H1 (cell line): ENCODE measurements at regions not wholly inside any gene's neighbourhood (a gene's known extent, or its start where the extent isn't known, plus 50 kb on each side); places are given as distances from the start of the nearest gene placed in this dataset.

ENCODE experiments used
- CTCF ChIA-PET: fragments of 300-600 bp; sonication (Branson Sonifier 250); formaldehyde crosslinking; loops from one replicate; lab custom pipeline; 2021; ENCODE audit not compliant: partially characterized antibody; lab: Charles Lee
- POLR2A ChIA-PET: fragments of 300-600 bp; sonication (Branson Sonifier 250); formaldehyde crosslinking; loops from one replicate; lab custom pipeline; 2021; ENCODE audit warnings: inconsistent platforms; ENCODE audit not compliant: partially characterized antibody; lab: Charles Lee
- DNase-seq, 2 experiments: peaks; one replicate each; pipeline versions ENCODE4 v3.0.0 to v3.0.0-alpha.2; 2010 to 2022; ENCODE audit warnings: low spot score in 2 of 2, low read depth in 1 of 2, mixed read lengths in 1 of 2
- FAIRE-seq: peaks from 2 replicates; lab custom pipeline; 2011; peaks lifted over from hg19 to GRCh38; lab: Jason Lieb, UNC
- H2AFZ ChIP-seq: 2 replicates; pipeline ENCODE4 v1.8.1; 2012; ENCODE audit warnings: low read length, inconsistent platforms
- H2AK5ac ChIP-seq: 2 replicates; pipeline ENCODE4 v1.6.1; 2013; ENCODE audit warnings: low read depth, low read length
- H2BK120ac ChIP-seq: replicated peaks from 2 replicates; pipeline ENCODE3; 2013; ENCODE audit warnings: low read depth, low read length, inconsistent platforms
- H2BK12ac ChIP-seq: 2 replicates; pipeline ENCODE4 v1.6.1; 2013; ENCODE audit warnings: low read depth, low read length
- H2BK15ac ChIP-seq: 2 replicates; pipeline ENCODE4 v1.6.1; 2013; ENCODE audit warnings: low read length
- H2BK20ac ChIP-seq: 2 replicates; pipeline ENCODE4 v1.6.1; 2013; ENCODE audit warnings: low read length
- H2BK5ac ChIP-seq: 2 replicates; pipeline ENCODE4 v1.6.1; 2013; ENCODE audit warnings: low read depth, low read length
- H3K14ac ChIP-seq: 2 replicates; pipeline ENCODE4 v1.6.1; 2013; ENCODE audit warnings: inconsistent platforms; ENCODE audit not compliant: insufficient read length
- H3K18ac ChIP-seq: 2 replicates; pipeline ENCODE4 v1.6.1; 2013; ENCODE audit warnings: low read length; ENCODE audit errors: extremely low read depth
- H3K23ac ChIP-seq: 2 replicates; pipeline ENCODE4 v1.6.1; 2013; ENCODE audit warnings: inconsistent platforms; ENCODE audit not compliant: insufficient read length
- H3K23me2 ChIP-seq: 2 replicates; pipeline ENCODE4 v1.6.1; 2013; ENCODE audit warnings: low read depth, low read length
- H3K27ac ChIP-seq: 2 replicates; pipeline ENCODE4 v1.6.1; 2011; ENCODE audit warnings: low read depth, low read length, inconsistent platforms
- H3K27me3 ChIP-seq, 4 experiments: replicated peaks in 1 of 4; 1 replicate in 1 of 4; 2 replicates in 3 of 4; pipeline versions ENCODE4 v1.6.1 to v1.8.1; 2011 to 2013; ENCODE audit warnings: low read length in 3 of 4, mild to moderate bottlenecking in 3 of 4, inconsistent platforms in 2 of 4, mixed read lengths in 2 of 4, moderate library complexity in 1 of 4; ENCODE audit not compliant: control insufficient read depth in 3 of 4, insufficient read depth in 3 of 4; ENCODE audit errors: extremely low read depth in 1 of 4
- H3K36me3 ChIP-seq, 4 experiments: 2 replicates each; pipeline versions ENCODE4 v1.6.1 to v1.8.1; 2011 to 2013; ENCODE audit warnings: mild to moderate bottlenecking in 4 of 4, low read length in 3 of 4, moderate library complexity in 2 of 4, control low read depth in 1 of 4, inconsistent platforms in 1 of 4; ENCODE audit not compliant: insufficient read depth in 4 of 4, control insufficient read depth in 2 of 4
- H3K4ac ChIP-seq: replicated peaks from 2 replicates; pipeline ENCODE3; 2013; ENCODE audit warnings: low read length, low read depth, mixed read lengths, inconsistent platforms; ENCODE audit not compliant: insufficient read length
- H3K4me1 ChIP-seq, 4 experiments: replicated peaks in 1 of 4; 1 replicate in 1 of 4; 2 replicates in 3 of 4; pipeline versions ENCODE4 v1.6.1 to v1.8.1; 2011 to 2013; ENCODE audit warnings: low read length in 3 of 4, inconsistent platforms in 2 of 4, mixed read lengths in 1 of 4; ENCODE audit not compliant: insufficient read depth in 4 of 4, control insufficient read depth in 3 of 4
- H3K4me2 ChIP-seq, 2 experiments: 2 replicates each; pipeline versions ENCODE4 v1.6.1 to v1.8.1; 2011 to 2013; ENCODE audit warnings: low read depth in 2 of 2, low read length in 2 of 2, control low read depth in 1 of 2, inconsistent platforms in 1 of 2, mild to moderate bottlenecking in 1 of 2; ENCODE audit not compliant: insufficient read depth in 1 of 2
- H3K4me3 ChIP-seq, 4 experiments: fragments of 200-600, 300-600 bp in 1 of 4; sonication (generic), shearing (Covaris generic), sonication (Bioruptor Twin) in 1 of 4; 2 replicates each; pipeline versions ENCODE4 v1.5.1 to v1.8.1; 2011 to 2016; ENCODE audit warnings: low read length in 4 of 4, low read depth in 3 of 4, control low read depth in 2 of 4, inconsistent platforms in 2 of 4, mild to moderate bottlenecking in 2 of 4, mixed read lengths in 1 of 4, moderate library complexity in 1 of 4; ENCODE audit not compliant: insufficient read depth in 2 of 4; ENCODE audit errors: extremely low read depth in 1 of 4
- H3K56ac ChIP-seq: replicated peaks from 2 replicates; pipeline ENCODE3; 2013; ENCODE audit warnings: low read depth, mild to moderate bottlenecking, mixed read lengths, low read length, inconsistent platforms; ENCODE audit not compliant: insufficient read length
- H3K79me1 ChIP-seq: 2 replicates; pipeline ENCODE4 v1.6.1; 2013; ENCODE audit warnings: low read depth, low read length, control low read depth
- H3K79me2 ChIP-seq, 2 experiments: 2 replicates each; pipeline versions ENCODE4 v1.6.1 to v1.8.1; 2012 to 2013; ENCODE audit warnings: low read length in 2 of 2, mild to moderate bottlenecking in 2 of 2, inconsistent platforms in 1 of 2; ENCODE audit not compliant: insufficient read depth in 2 of 2, control insufficient read depth in 1 of 2
- H3K9ac ChIP-seq, 4 experiments: replicated peaks in 1 of 4; 1 replicate in 1 of 4; 2 replicates in 3 of 4; pipeline versions ENCODE4 v1.6.1 to v1.8.1; 2011 to 2013; ENCODE audit warnings: low read depth in 3 of 4, low read length in 3 of 4, control low read depth in 2 of 4, mild to moderate bottlenecking in 2 of 4, moderate library complexity in 2 of 4, inconsistent platforms in 1 of 4; ENCODE audit errors: extremely low read depth in 1 of 4
- H3K9me3 ChIP-seq, 2 experiments: 2 replicates each; pipeline versions ENCODE4 v1.6.1 to v1.8.1; 2012 to 2013; ENCODE audit warnings: mild to moderate bottlenecking in 2 of 2, moderate library complexity in 2 of 2, control low read depth in 1 of 2, inconsistent platforms in 1 of 2, low read depth in 1 of 2, low read length in 1 of 2, mixed read lengths in 1 of 2; ENCODE audit not compliant: insufficient read depth in 2 of 2
- H4K20me1 ChIP-seq, 2 experiments: replicated peaks in 1 of 2; 2 replicates each; pipeline versions ENCODE3 to v1.8.1; 2011 to 2013; ENCODE audit warnings: inconsistent platforms in 2 of 2, low read length in 2 of 2, mild to moderate bottlenecking in 1 of 2; ENCODE audit not compliant: insufficient read depth in 2 of 2, control insufficient read depth in 1 of 2
- H4K5ac ChIP-seq: 2 replicates; pipeline ENCODE4 v1.6.1; 2013; ENCODE audit warnings: low read length, low read depth, mixed read lengths, inconsistent platforms; ENCODE audit not compliant: insufficient read length
- H4K8ac ChIP-seq: 2 replicates; pipeline ENCODE4 v1.8.0; 2013; ENCODE audit warnings: mild to moderate bottlenecking, moderate library complexity, low read length, inconsistent platforms; ENCODE audit not compliant: insufficient read depth; ENCODE audit errors: extremely low read depth
- H4K91ac ChIP-seq: replicated peaks from 2 replicates; pipeline ENCODE3; 2013; ENCODE audit warnings: low read length, mixed read lengths, inconsistent platforms; ENCODE audit not compliant: insufficient read length
- HDAC2 ChIP-seq, 2 experiments: fragments of 300-600 bp in 1 of 2; sonication (generic) in 1 of 2; IDR thresholded peaks; 2 replicates each; pipeline ENCODE4 v1.6.1; 2011 to 2012; ENCODE audit warnings: low read depth in 2 of 2, low read length in 2 of 2, mild to moderate bottlenecking in 2 of 2, moderate library complexity in 2 of 2, borderline replicate concordance in 1 of 2, inconsistent platforms in 1 of 2
- YY1 ChIP-seq: IDR thresholded peaks from 2 replicates; pipeline ENCODE4 v1.6.1; 2011; ENCODE audit warnings: low read depth, mild to moderate bottlenecking, low read length
- WGBS, 2 experiments: shearing (Covaris generic) in 1 of 2; methylation state at CpG; one replicate each; pipeline versions ENCODE4 v1.1.6 to v1.1.7; 2013 to 2015; ENCODE audit warnings: low lambda C conversion rate in 2 of 2, mixed read lengths in 2 of 2, inconsistent platforms in 1 of 2, low coverage in 1 of 2, missing lambda C conversion rate in 1 of 2; ENCODE audit not compliant: insufficient replicate concordance in 2 of 2, insufficient coverage in 1 of 2, insufficient read length in 1 of 2; ENCODE audit errors: extremely low coverage in 1 of 2, missing lambda C conversion rate in 1 of 2; 5-methylcytosine and 5-hydroxymethylcytosine counted together

DNA sequence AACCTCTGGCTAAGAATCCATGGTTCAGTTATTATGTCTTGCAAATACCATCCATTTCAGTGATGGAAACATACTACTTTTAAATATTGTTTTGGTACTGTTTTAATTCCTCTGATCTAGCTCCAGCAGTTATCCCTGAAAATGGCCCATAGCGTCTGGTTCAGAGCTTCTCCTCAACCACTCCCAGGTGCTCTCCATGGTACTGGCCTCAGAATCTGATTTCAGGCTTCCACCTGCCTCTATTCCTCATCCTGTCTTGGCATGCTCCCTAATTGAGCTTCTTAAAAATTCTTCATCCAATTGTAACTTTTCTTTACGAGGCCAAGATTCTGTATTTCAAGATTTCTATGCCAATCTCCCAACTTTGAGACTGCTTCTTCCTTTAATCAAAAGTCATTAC, 236.3 kb downstream of the HTR7 start:
- POLR2A ChIA-PET, result interaction anchor here (0.6 kb wide), 1 partner anchor 704 kb away, joined by 4 read pairs; no protein-coding TSS in a partner anchor
- no peak overlapping the region for H2AFZ ChIP-seq
- no peak overlapping the region for H2AK5ac ChIP-seq
- no peaks in the 10 kb centered on the region for H3K4me1 ChIP-seq
- H3K23me2 ChIP-seq, result no peaks in the 10 kb centered on the region
- no peak overlapping the region for H3K4me2 ChIP-seq
- no peaks in the 10 kb centered on the region; a peak in 1 of 7 replicates for H3K27me3 ChIP-seq
- H2BK12ac ChIP-seq, result no peak overlapping the region
- no peak for TF ChIP-seq YY1
- no peak for TF ChIP-seq HDAC2 (IDR thresholded peaks at IDR 0.05; ENCODE audit: borderline replicate concordance in 1 of 2, low read depth in 2 of 2, low read length in 2 of 2)
- no peak overlapping the region for H3K4me3 ChIP-seq
- FAIRE-seq (peak; percentile 81), DNase-seq (peak in 1 of 2 experiments; percentile 59)
- CTCF ChIA-PET, result no interaction called here
- H2BK5ac ChIP-seq, result no peak overlapping the region
- no peaks in the 10 kb centered on the region for H3K9me3 ChIP-seq
- H3K79me1 ChIP-seq, result no peaks in the 10 kb centered on the region
- H3K27ac ChIP-seq, result no peak overlapping the region
- H2BK20ac ChIP-seq, result no peak overlapping the region
- no peak overlapping the region for H4K8ac ChIP-seq
- no peak overlapping the region for H3K9ac ChIP-seq
- H2BK15ac ChIP-seq, result no peak overlapping the region
- 69% methylated on average over 2 of the region's 2 CpGs; no CpG with 5 or more reads in 1 of the 2 experiments for WGBS, 2 experiments
- no peak overlapping the region for H2BK120ac ChIP-seq
- no peak overlapping the region for H3K56ac ChIP-seq
- H4K5ac ChIP-seq, result no peak overlapping the region
- no peaks in the 10 kb centered on the region for H4K20me1 ChIP-seq
- H3K36me3 ChIP-seq, result no peaks in the 10 kb centered on the region
- no peak overlapping the region for H3K23ac ChIP-seq
- H4K91ac ChIP-seq, result no peak overlapping the region
- H3K14ac ChIP-seq, result no peak overlapping the region
- H3K18ac ChIP-seq, result no peak overlapping the region
- no peaks in the 10 kb centered on the region for H3K79me2 ChIP-seq
- H3K4ac ChIP-seq, result no peak overlapping the region
